ENCODE measurements at regions not wholly inside any gene's neighbourhood (a gene's known extent, or its start where the extent isn't known, plus 50 kb on each side); places are given as distances from the start of the nearest gene placed in this dataset.

DNA sequence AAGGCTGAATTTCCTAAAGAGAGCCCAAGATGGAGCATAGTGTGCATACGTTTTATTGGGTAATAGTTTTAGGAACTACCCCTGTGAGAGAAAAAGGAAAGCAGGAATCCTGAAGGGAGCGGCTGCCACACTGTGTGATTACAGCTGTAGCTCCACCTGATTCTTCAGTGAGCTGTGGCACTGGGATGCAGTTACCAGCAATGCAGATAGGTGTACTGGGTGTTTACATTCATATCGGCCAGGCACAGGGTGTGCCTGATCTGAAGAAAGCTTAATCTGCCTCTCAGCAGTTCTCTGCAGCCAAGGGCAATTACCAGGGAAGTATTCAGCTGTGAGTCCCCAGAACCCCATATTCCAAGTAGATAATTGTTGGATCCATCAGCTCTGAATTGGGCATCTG lies 1541.8 kb downstream of the EFNB2 start:
- TF ChIP-seq, protein P1, sequence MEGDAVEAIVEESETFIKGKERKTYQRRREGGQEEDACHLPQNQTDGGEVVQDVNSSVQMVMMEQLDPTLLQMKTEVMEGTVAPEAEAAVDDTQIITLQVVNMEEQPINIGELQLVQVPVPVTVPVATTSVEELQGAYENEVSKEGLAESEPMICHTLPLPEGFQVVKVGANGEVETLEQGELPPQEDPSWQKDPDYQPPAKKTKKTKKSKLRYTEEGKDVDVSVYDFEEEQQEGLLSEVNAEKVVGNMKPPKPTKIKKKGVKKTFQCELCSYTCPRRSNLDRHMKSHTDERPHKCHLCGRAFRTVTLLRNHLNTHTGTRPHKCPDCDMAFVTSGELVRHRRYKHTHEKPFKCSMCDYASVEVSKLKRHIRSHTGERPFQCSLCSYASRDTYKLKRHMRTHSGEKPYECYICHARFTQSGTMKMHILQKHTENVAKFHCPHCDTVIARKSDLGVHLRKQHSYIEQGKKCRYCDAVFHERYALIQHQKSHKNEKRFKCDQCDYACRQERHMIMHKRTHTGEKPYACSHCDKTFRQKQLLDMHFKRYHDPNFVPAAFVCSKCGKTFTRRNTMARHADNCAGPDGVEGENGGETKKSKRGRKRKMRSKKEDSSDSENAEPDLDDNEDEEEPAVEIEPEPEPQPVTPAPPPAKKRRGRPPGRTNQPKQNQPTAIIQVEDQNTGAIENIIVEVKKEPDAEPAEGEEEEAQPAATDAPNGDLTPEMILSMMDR (IDR thresholded peaks at IDR 0.05): no peak
- no peak overlapping the region for H3K4me3 Mint-ChIP-seq
- no peaks in the 10 kb centered on the region for H3K4me1 Mint-ChIP-seq (ENCODE audit: low read depth)
- no peak for DNase-seq
- peaks cover 5% of the 10 kb centered on the region; the same call in 1 of the 2 replicates for H3K36me3 Mint-ChIP-seq (ENCODE audit: low read depth)
- peaks cover 11% of the 10 kb centered on the region for H3K9me3 Mint-ChIP-seq
- H3K27ac Mint-ChIP-seq: no peak overlapping the region
- H3K27me3 Mint-ChIP-seq (ENCODE audit: insufficient read depth): peaks cover 4% of the 10 kb centered on the region; the same call in 1 of the 2 replicates

DNA sequence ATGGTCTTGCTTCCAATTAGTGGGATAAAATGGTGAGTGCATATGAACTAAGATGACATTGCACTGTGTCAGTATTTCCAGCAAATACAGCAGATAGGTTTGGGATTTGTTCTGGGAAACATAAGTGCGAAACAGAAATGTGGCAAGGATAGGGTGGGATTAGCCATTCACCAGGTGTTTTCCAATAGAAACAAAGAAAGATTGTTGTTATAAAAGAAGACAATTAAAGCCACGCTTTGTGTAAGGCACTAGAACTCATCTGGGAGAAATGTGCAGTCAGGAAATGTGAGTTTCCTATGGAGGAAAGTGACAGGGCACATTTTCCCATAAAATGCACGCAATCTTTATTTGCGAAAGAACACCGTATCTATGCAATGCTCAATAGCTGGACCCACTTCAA lies 1547.8 kb downstream of the EFNB2 start:
- DNase-seq: no peak
- peaks cover 7% of the 10 kb centered on the region; the same call in 1 of the 2 replicates for H3K4me1 Mint-ChIP-seq (ENCODE audit: low read depth)
- TF ChIP-seq, protein P1 (IDR thresholded peaks at IDR 0.05): no peak
- H3K27ac Mint-ChIP-seq: no peak overlapping the region
- no peaks in the 10 kb centered on the region for H3K36me3 Mint-ChIP-seq (ENCODE audit: low read depth)
- H3K9me3 Mint-ChIP-seq: no peaks in the 10 kb centered on the region
- H3K4me3 Mint-ChIP-seq: no peak overlapping the region
- H3K27me3 Mint-ChIP-seq (ENCODE audit: insufficient read depth): no peaks in the 10 kb centered on the region

DNA sequence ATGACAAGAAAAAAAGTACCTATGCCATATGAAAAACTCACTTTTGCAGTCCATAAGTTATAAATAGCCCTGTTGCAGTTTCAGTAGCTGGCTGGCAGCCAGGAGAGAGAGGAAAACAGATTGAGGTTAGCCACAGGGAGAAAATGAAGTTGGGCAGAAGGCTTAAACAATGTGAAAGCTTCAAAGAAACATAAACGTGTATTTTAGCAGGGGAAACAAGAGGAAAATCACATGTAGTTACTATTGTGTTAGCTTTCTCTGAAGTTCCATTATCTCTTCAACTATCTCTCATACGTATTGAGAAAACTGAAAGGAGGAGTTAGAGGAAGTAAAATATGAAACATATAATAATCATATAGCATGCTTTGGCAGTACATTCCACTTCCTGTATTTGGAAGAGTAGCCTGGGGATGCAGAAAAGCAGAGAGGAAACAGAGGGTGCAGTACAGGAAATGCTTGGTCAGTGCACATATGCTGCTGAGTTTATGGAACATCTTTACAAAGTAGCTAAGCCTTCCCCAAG lies 1551.1 kb downstream of the EFNB2 start:
- H3K36me3 Mint-ChIP-seq (ENCODE audit: low read depth): no peaks in the 10 kb centered on the region
- peak overlapping the region; percentile 31; the same call in 1 of the 2 replicates for H3K27ac Mint-ChIP-seq
- no peak for DNase-seq
- peaks cover 5% of the 10 kb centered on the region; the same call in 1 of the 2 replicates for H3K9me3 Mint-ChIP-seq
- H3K27me3 Mint-ChIP-seq (ENCODE audit: insufficient read depth): no peaks in the 10 kb centered on the region
- peak overlapping the region; percentile 22; the same call in 1 of the 2 replicates for H3K4me3 Mint-ChIP-seq
- TF ChIP-seq, protein P1 (IDR thresholded peaks at IDR 0.05): no peak
- peaks cover 7% of the 10 kb centered on the region; the same call in 1 of the 2 replicates for H3K4me1 Mint-ChIP-seq (ENCODE audit: low read depth)

DNA sequence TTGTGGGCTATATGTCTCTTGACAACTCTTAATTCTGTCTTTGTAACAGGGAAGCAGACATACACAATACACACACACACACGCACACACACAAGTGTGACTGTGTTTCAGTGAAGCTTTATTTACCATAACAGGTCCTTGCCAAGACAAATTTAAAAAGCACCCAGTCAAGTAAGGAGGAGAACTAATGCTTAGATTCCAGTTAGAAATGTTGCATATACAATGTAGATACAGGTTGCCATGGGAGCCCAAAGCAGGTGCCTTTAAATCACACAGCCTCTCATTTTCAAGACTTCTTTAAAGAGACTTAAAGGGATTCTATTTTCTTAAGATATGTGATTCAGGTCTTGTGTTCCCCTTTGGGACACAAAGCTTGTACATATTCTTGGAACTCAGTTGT lies 1551.9 kb downstream of the EFNB2 start:
- no peaks in the 10 kb centered on the region for H3K36me3 Mint-ChIP-seq (ENCODE audit: low read depth)
- H3K9me3 Mint-ChIP-seq: peaks cover 5% of the 10 kb centered on the region; the same call in 1 of the 2 replicates
- DNase-seq: no peak
- no peak overlapping the region for H3K4me3 Mint-ChIP-seq
- H3K27ac Mint-ChIP-seq: no peak overlapping the region
- peaks cover 7% of the 10 kb centered on the region; the same call in 1 of the 2 replicates for H3K4me1 Mint-ChIP-seq (ENCODE audit: low read depth)
- TF ChIP-seq, protein P1 (IDR thresholded peaks at IDR 0.05): no peak
- H3K27me3 Mint-ChIP-seq (ENCODE audit: insufficient read depth): no peaks in the 10 kb centered on the region

DNA sequence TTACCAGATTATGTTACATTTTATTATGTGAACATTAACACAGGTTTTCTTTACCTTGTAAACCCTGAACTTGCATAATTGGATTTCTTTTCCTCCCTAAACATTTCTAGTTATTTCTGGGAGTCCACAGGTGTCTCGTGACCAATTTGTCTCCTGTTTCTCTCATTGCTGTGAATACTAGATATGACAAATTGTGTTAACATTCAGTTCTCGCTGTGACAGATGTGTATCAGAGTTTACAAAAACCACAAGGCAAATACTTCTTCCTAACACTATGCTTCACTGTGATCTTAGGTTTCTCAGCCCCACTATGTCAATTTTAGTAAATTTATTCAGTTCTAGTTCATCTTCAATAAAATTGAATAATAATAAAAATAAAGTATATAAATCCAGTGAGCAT lies 1554.9 kb downstream of the EFNB2 start:
- no peak for DNase-seq
- no peaks in the 10 kb centered on the region; the same call in 1 of the 2 replicates for H3K27me3 Mint-ChIP-seq (ENCODE audit: insufficient read depth)
- peaks cover 7% of the 10 kb centered on the region; the same call in 1 of the 2 replicates for H3K4me1 Mint-ChIP-seq (ENCODE audit: low read depth)
- no peak overlapping the region for H3K27ac Mint-ChIP-seq
- peaks cover 5% of the 10 kb centered on the region for H3K9me3 Mint-ChIP-seq
- H3K36me3 Mint-ChIP-seq (ENCODE audit: low read depth): no peaks in the 10 kb centered on the region
- H3K4me3 Mint-ChIP-seq: no peak overlapping the region
- TF ChIP-seq, protein P1 (IDR thresholded peaks at IDR 0.05): no peak
